SK-N-SH treated with all-trans-retinoic acid at 6 μM for 48 hours (cell line): ENCODE measurements at regions not wholly inside any gene's neighbourhood (a gene's known extent, or its start where the extent isn't known, plus 50 kb on each side); places are given as distances from the start of the nearest gene placed in this dataset.

Source experiments
- ATAC-seq: fragments of 200-7000 bp; cut with Tn5 transposase; 3 replicates; pipeline ENCODE4 v1.9.1; 2020; ENCODE audit warnings: mild to moderate bottlenecking, moderate library complexity
- ARNTL ChIP-seq: fragments of 450-650 bp; formaldehyde crosslinking; IDR thresholded peaks from 2 replicates; pipeline ENCODE4 v1.5.0; 2020; ENCODE audit warnings: low read depth, mild to moderate bottlenecking, moderate library complexity, borderline replicate concordance
- BACH2 ChIP-seq: fragments of 250-450 bp; sonication (Bioruptor Pico); IDR thresholded peaks from 2 replicates; pipeline ENCODE4 v1.9.0; 2021; ENCODE audit warnings: mild to moderate bottlenecking, borderline replicate concordance
- CREB5 ChIP-seq: fragments of 250-450 bp; sonication (Bioruptor Pico); IDR thresholded peaks from 2 replicates; pipeline ENCODE4 v1.5.1; 2020; ENCODE audit warnings: low read depth, mild to moderate bottlenecking, moderate library complexity
- CSDC2 ChIP-seq: fragments of 250-450 bp; sonication (Bioruptor Pico); IDR thresholded peaks from 2 replicates; pipeline ENCODE4 v1.5.0; 2020; ENCODE audit warnings: mild to moderate bottlenecking, moderate library complexity
- CSRNP3 ChIP-seq: fragments of 250-450 bp; sonication (Bioruptor Pico); IDR thresholded peaks from 2 replicates; pipeline ENCODE4 v1.5.1; 2021; ENCODE audit warnings: mild to moderate bottlenecking, moderate library complexity
- ESRRG ChIP-seq: fragments of 250-450 bp; sonication (Bioruptor Pico); IDR thresholded peaks from 2 replicates; pipeline ENCODE4 v1.6.1; 2021; ENCODE audit warnings: mild to moderate bottlenecking
- GLIS3 ChIP-seq: fragments of 250-450 bp; sonication (Bioruptor Pico); IDR thresholded peaks from 2 replicates; pipeline ENCODE4 v1.5.0; 2020; ENCODE audit warnings: mild to moderate bottlenecking, moderate library complexity
- ISL1 ChIP-seq: fragments of 250-450 bp; sonication (Bioruptor Pico); IDR thresholded peaks from 2 replicates; pipeline ENCODE4 v2.1.2; 2022; ENCODE audit warnings: mild to moderate bottlenecking, moderate library complexity
- PATZ1 ChIP-seq: fragments of 250-450 bp; sonication (Bioruptor Pico); IDR thresholded peaks from 2 replicates; pipeline ENCODE4 v1.8.0; 2020; ENCODE audit warnings: mild to moderate bottlenecking, moderate library complexity, borderline replicate concordance
- POU6F1 ChIP-seq: fragments of 250-450 bp; sonication (Bioruptor Pico); IDR thresholded peaks from 2 replicates; pipeline ENCODE4 v1.8.0; 2021; ENCODE audit warnings: low read depth, mild to moderate bottlenecking, moderate library complexity, borderline replicate concordance
- PPARA ChIP-seq: fragments of 250-450 bp; sonication (Bioruptor Pico); IDR thresholded peaks from 2 replicates; pipeline ENCODE4 v1.5.0; 2020; ENCODE audit warnings: mild to moderate bottlenecking, borderline replicate concordance
- RARB ChIP-seq: fragments of 250-450 bp; sonication (Bioruptor Pico); IDR thresholded peaks from 2 replicates; pipeline ENCODE4 v1.8.0; 2021; ENCODE audit warnings: mild to moderate bottlenecking, moderate library complexity
- SNAI2 ChIP-seq: fragments of 250-450 bp; sonication (Bioruptor Pico); IDR thresholded peaks from 2 replicates; pipeline ENCODE4 v1.5.0; 2020; ENCODE audit warnings: mild to moderate bottlenecking, moderate library complexity
- TCF4 ChIP-seq: fragments of 250-450 bp; sonication (Bioruptor Pico); IDR thresholded peaks from 2 replicates; pipeline ENCODE4 v1.8.0; 2021; ENCODE audit warnings: mild to moderate bottlenecking, moderate library complexity, borderline replicate concordance
- TOX ChIP-seq: fragments of 250-450 bp; sonication (Bioruptor Pico); IDR thresholded peaks from 2 replicates; pipeline ENCODE4 v1.8.0; 2021; ENCODE audit warnings: mild to moderate bottlenecking, moderate library complexity, borderline replicate concordance
- TSHZ2 ChIP-seq: fragments of 250-450 bp; sonication (Bioruptor Pico); IDR thresholded peaks from 2 replicates; pipeline ENCODE4 v1.5.0; 2020; ENCODE audit warnings: mild to moderate bottlenecking, moderate library complexity
- ZC3H10 ChIP-seq: fragments of 250-450 bp; sonication (Bioruptor Pico); IDR thresholded peaks from 2 replicates; pipeline ENCODE4 v1.5.1; 2021; ENCODE audit warnings: mild to moderate bottlenecking, moderate library complexity
- ZFP3 ChIP-seq: fragments of 250-450 bp; sonication (Bioruptor Pico); IDR thresholded peaks from 2 replicates; pipeline ENCODE4 v1.5.0; 2020; ENCODE audit warnings: mild to moderate bottlenecking, moderate library complexity
- ZFP30 ChIP-seq: fragments of 450-650 bp; formaldehyde crosslinking; IDR thresholded peaks from 2 replicates; pipeline ENCODE4 v1.5.0; 2022; ENCODE audit warnings: mild to moderate bottlenecking, moderate library complexity
- ZNF565 ChIP-seq: fragments of 450-650 bp; formaldehyde crosslinking; conservative IDR thresholded peaks from 2 replicates; pipeline ENCODE4 v1.5.0; 2020; ENCODE audit warnings: low read depth, mild to moderate bottlenecking, moderate library complexity
- ZNF70 ChIP-seq: fragments of 450-650 bp; formaldehyde crosslinking; IDR thresholded peaks from 2 replicates; pipeline ENCODE4 v1.5.0; 2020; ENCODE audit warnings: mild to moderate bottlenecking, moderate library complexity
- ZNF8 ChIP-seq: fragments of 450-650 bp; formaldehyde crosslinking; IDR thresholded peaks from 2 replicates; pipeline ENCODE4 v1.5.0; 2020; ENCODE audit warnings: mild to moderate bottlenecking, moderate library complexity

- no peak for ATAC-seq
These were observed 66.1 kb upstream of the RPL38 start for GRCh38 chr17:74137416-74137815.

GRCh38 chr17:74139120-74139519 is 64.4 kb upstream of the RPL38 start:
- TF ChIP-seq ISL1 (CRISPR knock-in tag) (no peak), GLIS3 (CRISPR knock-in tag) (no peak), ESRRG (CRISPR knock-in tag) (no peak)
- no peak for ATAC-seq

More at GRCh38 chr17:74137416-74137815, 66.1 kb upstream of the RPL38 start:
- TF ChIP-seq ZC3H10, result no peak

GRCh38 chr17:74140282-74140681 is 63.2 kb upstream of the RPL38 start:
- ATAC-seq, result no peak
- no peak for TF ChIP-seq PATZ1 (CRISPR knock-in tag)
- TF ChIP-seq RARB (CRISPR knock-in tag), result no peak
- TF ChIP-seq TSHZ2 (CRISPR knock-in tag), result no peak
- TF ChIP-seq CSDC2 (CRISPR knock-in tag), result no peak
- no peak for TF ChIP-seq ZC3H10
- no peak for TF ChIP-seq ZFP30
- no peak for TF ChIP-seq POU6F1 (CRISPR knock-in tag)
- TF ChIP-seq ZFP3, result no peak
- no peak for TF ChIP-seq ARNTL (CRISPR knock-in tag)
- TF ChIP-seq CREB5, result no peak
- no peak for TF ChIP-seq BACH2
- no peak for TF ChIP-seq TOX (CRISPR knock-in tag)
- TF ChIP-seq ZNF565 (CRISPR knock-in tag), result no peak
- no peak for TF ChIP-seq PPARA (CRISPR knock-in tag)
- TF ChIP-seq ISL1 (CRISPR knock-in tag), result no peak
- no peak for TF ChIP-seq TCF4
- TF ChIP-seq ESRRG (CRISPR knock-in tag), result no peak
- TF ChIP-seq ZNF70 (CRISPR knock-in tag), result no peak
- no peak for TF ChIP-seq CSRNP3 (CRISPR knock-in tag)
- no peak for TF ChIP-seq SNAI2 (CRISPR knock-in tag)

- no peak for ATAC-seq
- TF ChIP-seq TOX (CRISPR knock-in tag) (no peak), POU6F1 (CRISPR knock-in tag) (no peak), ARNTL (CRISPR knock-in tag) (no peak), ISL1 (CRISPR knock-in tag) (no peak), ZFP3 (no peak), ZNF565 (CRISPR knock-in tag) (no peak), CREB5 (no peak), PATZ1 (CRISPR knock-in tag) (no peak), ZNF8 (CRISPR knock-in tag) (no peak)
These were observed 61.9 kb upstream of the RPL38 start for GRCh38 chr17:74141612-74142011.
